A549 (cell line): ENCODE measurements at regions not wholly inside any gene's neighbourhood (a gene's known extent, or its start where the extent isn't known, plus 50 kb on each side); places are given as distances from the start of the nearest gene placed in this dataset.

Experiments used
- ATAC-seq, 2 experiments: fragments of 200-7000 bp in 1 of 2; fragments of >200 bp in 1 of 2; cut with Nextera tagmentation in 1 of 2; cut with Tn5 transposase in 1 of 2; 3 replicates each; pipeline versions ENCODE4 v1.8.0 to v1.9.1; 2018 to 2020; ENCODE audit warnings: mild to moderate bottlenecking in 1 of 2, moderate library complexity in 1 of 2
- CTCF ChIA-PET: fragments of 300-600 bp; sonication (Branson Sonifier 250); formaldehyde crosslinking; extraction: SDS; loops from one replicate; lab custom pipeline; 2021; ENCODE audit warnings: antibody characterized with exemption, inconsistent platforms; lab: Yijun Ruan, JAX
- POLR2A ChIA-PET: fragments of 350-600 bp; formaldehyde crosslinking; extraction: SDS; loops from one replicate; lab custom pipeline; 2021; ENCODE audit warnings: antibody characterized with exemption, inconsistent platforms; lab: Yijun Ruan, JAX
- DNase-seq, 2 experiments: peaks; one replicate each; pipeline versions ENCODE4 v3.0.0 to v3.0.0-alpha.2; 2011 to 2016; ENCODE audit warnings: low read depth in 1 of 2, low spot score in 1 of 2
- FAIRE-seq: peaks from 2 replicates; lab custom pipeline; 2011; peaks lifted over from hg19 to GRCh38; lab: Jason Lieb, UNC
- H3K27ac ChIP-seq, 2 experiments: fragments of >200 bp; sonication (Bioruptor Twin); formaldehyde crosslinking; 3 replicates each; pipeline ENCODE4 v1.5.1; 2016 to 2017
- H3K4me1 ChIP-seq: fragments of >200 bp; sonication (Bioruptor Twin); formaldehyde crosslinking; 3 replicates; pipeline ENCODE4 v1.6.1; 2016
- H3K4me2 ChIP-seq: fragments of >200 bp; sonication (Bioruptor Twin); formaldehyde crosslinking; 3 replicates; pipeline ENCODE4 v1.6.1; 2016
- H3K4me3 ChIP-seq: fragments of >200 bp; sonication (Bioruptor Twin); formaldehyde crosslinking; 3 replicates; pipeline ENCODE4 v1.5.1; 2016
- H3K9me3 ChIP-seq: fragments of >200 bp; sonication (Bioruptor Twin); formaldehyde crosslinking; 3 replicates; pipeline ENCODE4 v1.6.1; 2016
- CBX2 ChIP-seq: fragments of 200-600 bp; sonication (generic); IDR thresholded peaks from 2 replicates; pipeline ENCODE4 v1.6.1; 2016; ENCODE audit warnings: low read depth, mild to moderate bottlenecking, borderline replicate concordance
- CHD2 ChIP-seq: fragments of 150-350 bp; IDR thresholded peaks from 2 replicates; pipeline ENCODE4 v1.6.1; 2014; ENCODE audit warnings: low read length; ENCODE audit not compliant: partially characterized antibody
- CHD4 ChIP-seq: fragments of 200-600 bp; sonication (generic); IDR thresholded peaks from 2 replicates; pipeline ENCODE4 v1.6.1; 2016; ENCODE audit warnings: antibody characterized with exemption, mild to moderate bottlenecking, borderline replicate concordance
- EHMT2 ChIP-seq: fragments of 200-600 bp; sonication (generic); IDR thresholded peaks from 2 replicates; pipeline ENCODE4 v1.6.1; 2016; ENCODE audit warnings: antibody characterized with exemption, low read depth, mild to moderate bottlenecking, moderate library complexity
- ESRRA ChIP-seq: fragments of 150-350 bp; IDR thresholded peaks from 2 replicates; pipeline ENCODE4 v1.6.1; 2014; ENCODE audit warnings: mild to moderate bottlenecking, low read length, borderline replicate concordance
- GATA3 ChIP-seq: IDR thresholded peaks from 2 replicates; pipeline ENCODE4 v1.6.1; 2012; ENCODE audit warnings: borderline replicate concordance
- HOXB13 ChIP-seq: fragments of 250-450 bp; sonication (Bioruptor Pico); IDR thresholded peaks from 2 replicates; pipeline ENCODE4 v1.5.0; 2020; ENCODE audit warnings: low read depth, mild to moderate bottlenecking, moderate library complexity
- HOXB5 ChIP-seq: fragments of 250-450 bp; sonication (Bioruptor Pico); IDR thresholded peaks from 2 replicates; pipeline ENCODE4 v1.5.0; 2020; ENCODE audit warnings: mild to moderate bottlenecking, moderate library complexity
- KDM1A ChIP-seq: fragments of 200-600 bp; sonication (generic); IDR thresholded peaks from 2 replicates; pipeline ENCODE4 v1.6.1; 2016; ENCODE audit warnings: low read depth, mild to moderate bottlenecking
- MAZ ChIP-seq: fragments of 150-350 bp; IDR thresholded peaks from 2 replicates; pipeline ENCODE4 v1.6.1; 2014; ENCODE audit warnings: antibody characterized with exemption, low read depth, low read length, borderline replicate concordance
- NFE2L2 ChIP-seq: fragments of 150-350 bp; conservative IDR thresholded peaks from 2 replicates; pipeline ENCODE4 v1.6.1; 2014; ENCODE audit warnings: low read length
- NR3C1 ChIP-seq: fragments of >200 bp; sonication (Bioruptor Twin); formaldehyde crosslinking; IDR thresholded peaks from 3 replicates; pipeline ENCODE4 v1.6.1; 2017
- PBX3 ChIP-seq: IDR thresholded peaks from 2 replicates; pipeline ENCODE4 v1.6.1; 2012
- POLR2AphosphoS2 ChIP-seq: conservative IDR thresholded peaks from 2 replicates; pipeline ENCODE4 v1.6.1; 2012; ENCODE audit warnings: low read length, improper control_type of control experiment, inconsistent platforms
- RCOR1 ChIP-seq: fragments of 150-350 bp; IDR thresholded peaks from 2 replicates; pipeline ENCODE4 v1.6.1; 2014; ENCODE audit warnings: antibody characterized with exemption, low read length, low read depth
- RFX5 ChIP-seq: fragments of 450-650 bp; IDR thresholded peaks from 2 replicates; pipeline ENCODE4 v1.7.1; 2014; ENCODE audit warnings: antibody characterized with exemption, mild to moderate bottlenecking, moderate library complexity
- SMC3 ChIP-seq: fragments of >200 bp; sonication (Bioruptor Twin); formaldehyde crosslinking; IDR thresholded peaks from 3 replicates; pipeline ENCODE4 v1.6.1; 2018; ENCODE audit warnings: inconsistent platforms
- USF2 ChIP-seq: fragments of 450-650 bp; IDR thresholded peaks from 2 replicates; pipeline ENCODE4 v1.6.1; 2014; ENCODE audit warnings: antibody characterized with exemption
- ZSCAN20 ChIP-seq: fragments of 250-450 bp; sonication (Bioruptor Pico); IDR thresholded peaks from 2 replicates; pipeline ENCODE4 v1.8.0; 2022; ENCODE audit warnings: mild to moderate bottlenecking, moderate library complexity
- WGBS: methylation state at CpG from one replicate; pipeline ENCODE4 v1.1.6; 2017; ENCODE audit errors: missing lambda C conversion rate; 5-methylcytosine and 5-hydroxymethylcytosine counted together

GRCh38 chr1:234918181-234918841 lies 210.3 kb downstream of the TOMM20 start:
- no peak for FAIRE-seq
- Histone ChIP-seq H3K4me2 (no peak overlapping the region), H3K9me3 (no peaks in the 10 kb centered on the region), H3K27ac (peak overlapping the region in 1 of 2 experiments; percentile 75; a peak in 3 of 6 replicates), H3K4me3 (no peak overlapping the region), H3K4me1 (0 out of 3 replicates have a peak, but pooled peaks cover 3% of the 10 kb centered on the region)
- ChIA-PET CTCF (interaction anchor here (1.7 kb wide), 1 partner anchor 165 kb away, joined by 6 read pairs; no protein-coding TSS in a partner anchor), POLR2A (no interaction called here)
- TF ChIP-seq RFX5 (no peak), POLR2AphosphoS2 (no peak), NFE2L2 (no peak), ESRRA (no peak)
- no peak for ATAC-seq
- 91% methylated on average over 17 of the region's 17 CpGs for WGBS
- no peak for DNase-seq

- H3K4me3 ChIP-seq, result no peak overlapping the region
- ChIA-PET POLR2A (no interaction called here), CTCF (no interaction called here)
- 88% methylated on average over 23 of the region's 23 CpGs for WGBS
- FAIRE-seq, result no peak
- no peak for ATAC-seq
- no peak overlapping the region for H3K4me2 ChIP-seq
- H3K27ac ChIP-seq, result peak overlapping the region in 1 of 2 experiments; percentile 75; a peak in 3 of 6 replicates
- H3K4me1 ChIP-seq, result 0 out of 3 replicates have a peak, but pooled peaks cover 3% of the 10 kb centered on the region
- TF ChIP-seq EHMT2 (no peak), KDM1A (no peak), RCOR1 (no peak), GATA3 (no peak)
- no peak for DNase-seq
- no peaks in the 10 kb centered on the region for H3K9me3 ChIP-seq
These were observed 211.0 kb downstream of the TOMM20 start for GRCh38 chr1:234917495-234918180.

- 95% methylated on average over 4 of the region's 4 CpGs for WGBS
- Histone ChIP-seq H3K9me3 (no peaks in the 10 kb centered on the region), H3K27ac (peak overlapping the region in 1 of 2 experiments; percentile 75; a peak in 2 of 6 replicates), H3K4me3 (no peak overlapping the region)
- ChIA-PET CTCF (no interaction called here), POLR2A (no interaction called here)
- ATAC-seq (no peak), DNase-seq (no peak)
- no peak for TF ChIP-seq MAZ
- TF ChIP-seq NR3C1, result no peak
- TF ChIP-seq HOXB13, result no peak
- no peak for TF ChIP-seq ZSCAN20
- TF ChIP-seq KDM1A, result no peak
- no peak for TF ChIP-seq HOXB5 (CRISPR knock-in tag)
- no peak for TF ChIP-seq SMC3
- TF ChIP-seq USF2, result no peak
- no peak for TF ChIP-seq CBX2
- TF ChIP-seq CHD4, result no peak
- TF ChIP-seq, all 56 proteins: peak for 0
- 0 out of 3 replicates have a peak, but pooled peaks cover 3% of the 10 kb centered on the region for H3K4me1 ChIP-seq
- no peak overlapping the region for H3K4me2 ChIP-seq
- no peak for FAIRE-seq
These were observed 211.8 kb downstream of the TOMM20 start for GRCh38 chr1:234916840-234917239.

- H3K4me2 ChIP-seq, result no peak overlapping the region
- TF ChIP-seq PBX3 (no peak), CHD2 (no peak)
- 0 out of 3 replicates have a peak, but pooled peaks cover 3% of the 10 kb centered on the region for H3K4me1 ChIP-seq
- DNase-seq (no peak), FAIRE-seq (no peak), ATAC-seq (no peak; a peak in 1 of 6 replicates)
- peak overlapping the region; percentile 29 to 65; a peak in 3 of 6 replicates for H3K27ac ChIP-seq
- no peaks in the 10 kb centered on the region for H3K9me3 ChIP-seq
- CTCF ChIA-PET, result interaction anchor here (0.7 to 1.1 kb wide), 2 partner anchors 28 to 52 kb away, joined by 3 read pairs; no protein-coding TSS in a partner anchor
- POLR2A ChIA-PET, result no interaction called here
- 82% methylated on average over 16 of the region's 16 CpGs for WGBS
- no peak overlapping the region for H3K4me3 ChIP-seq
These were observed 212.5 kb downstream of the TOMM20 start for GRCh38 chr1:234915924-234916675.
